ENCODE measurements at regions not wholly inside any gene's neighbourhood (a gene's known extent, or its start where the extent isn't known, plus 50 kb on each side); places are given as distances from the start of the nearest gene placed in this dataset.

- ATAC-seq (ENCODE audit: low read depth), result no peak
- Mint-ChIP-seq H3K27me3 (no peaks in the 10 kb centered on the region), H3K4me3 (no peak overlapping the region), H3K9me3 (ENCODE audit: insufficient read depth) (no peaks in the 10 kb centered on the region), H3K27ac (no peak overlapping the region), H3K4me1 (no peaks in the 10 kb centered on the region)
- Histone ChIP-seq H3K9ac (ENCODE audit: low read length) (no peak overlapping the region), H3K36me3 (replicated peaks in 1 of 2; ENCODE audit: control extremely low read depth in 1 of 2, control insufficient read depth in 1 of 2, extremely low read depth in 1 of 2, insufficient read depth in 2 of 2, low read length in 1 of 2) (no peaks in the 10 kb centered on the region), H2AFZ (ENCODE audit: insufficient read depth, low read depth, low read length, poor library complexity, severe bottlenecking) (no peak overlapping the region), H3K27me3 (replicated peaks in 1 of 4; ENCODE audit: control extremely low read depth in 1 of 4, control insufficient read depth in 3 of 4, insufficient read depth in 4 of 4, low read length in 3 of 4) (no peaks in the 10 kb centered on the region), H3K27ac (ENCODE audit: low read length in 2 of 2) (no peak overlapping the region), H3K9me3 (ENCODE audit: control extremely low read depth in 1 of 3, control insufficient read depth in 2 of 3, insufficient read depth in 1 of 3, low read length in 2 of 3) (peaks cover 0 to 7% (median 0%) of the 10 kb centered on the region in 3 donors), H3K4me1 (ENCODE audit: control insufficient read depth in 2 of 2, insufficient read depth in 2 of 2, low read length in 2 of 2) (no peaks in the 10 kb centered on the region), H3K4me2 (replicated peaks; ENCODE audit: low read depth, low read length, poor library complexity, severe bottlenecking) (no peak overlapping the region), H3K79me2 (ENCODE audit: control insufficient read depth, insufficient read depth, low read length) (no peaks in the 10 kb centered on the region), H4K20me1 (ENCODE audit: control insufficient read depth, insufficient read depth, low read length, poor library complexity, severe bottlenecking) (no peaks in the 10 kb centered on the region), H3K4me3 (ENCODE audit: control extremely low read depth in 1 of 5, extremely low read depth in 1 of 5, insufficient read depth in 1 of 5, low read depth in 2 of 5, low read length in 4 of 5) (no peak overlapping the region)
- 70% methylated on average over 2 of the region's 3 CpGs for WGBS (ENCODE audit: insufficient coverage)
- no peak for TF ChIP-seq CTCF (IDR thresholded peaks at IDR 0.05)
- no peak for TF ChIP-seq EZH2 (IDR thresholded peaks at IDR 0.05; ENCODE audit: borderline replicate concordance, insufficient read depth, low read depth, low read length, poor library complexity, severe bottlenecking)
- intact Hi-C loops (cut with micrococcal nuclease), result no loop called here
- no peak for DNase-seq
- POLR2A ChIA-PET, result no interaction called here
- CTCF ChIA-PET, result no interaction called here
Observed at GRCh38 chr5:53211799-53212198, 102.2 kb upstream of the MOCS2 start.

GRCh38 chr5:53219174-53219573 lies 109.6 kb upstream of the MOCS2 start:
- ATAC-seq (ENCODE audit: low read depth) (no peak), DNase-seq (no peak)
- H3K4me1 ChIP-seq (ENCODE audit: control insufficient read depth in 2 of 2, insufficient read depth in 2 of 2, low read length in 2 of 2), result no peaks in the 10 kb centered on the region
- H3K27me3 ChIP-seq (replicated peaks in 1 of 4; ENCODE audit: control extremely low read depth in 1 of 4, control insufficient read depth in 3 of 4, insufficient read depth in 4 of 4, low read length in 3 of 4), result no peaks in the 10 kb centered on the region
- intact Hi-C loops (cut with micrococcal nuclease), result no loop called here
- ChIA-PET CTCF (no interaction called here), POLR2A (no interaction called here)
- 80% methylated on average over 2 of the region's 6 CpGs for whole genome bisulfite sequencing (ENCODE audit: insufficient coverage)
- no peaks in the 10 kb centered on the region for H3K4me1 Mint-ChIP-seq
- peaks cover 0 to 5% (median 0%) of the 10 kb centered on the region in 3 donors for H3K9me3 ChIP-seq (ENCODE audit: control extremely low read depth in 1 of 3, control insufficient read depth in 2 of 3, insufficient read depth in 1 of 3, low read length in 2 of 3)
- no peaks in the 10 kb centered on the region for H4K20me1 ChIP-seq (ENCODE audit: control insufficient read depth, insufficient read depth, low read length, poor library complexity, severe bottlenecking)
- no peak for TF ChIP-seq CTCF (IDR thresholded peaks at IDR 0.05)
- no peak for TF ChIP-seq EZH2 (IDR thresholded peaks at IDR 0.05; ENCODE audit: borderline replicate concordance, insufficient read depth, low read depth, low read length, poor library complexity, severe bottlenecking)
- no peak overlapping the region for H3K4me3 ChIP-seq (ENCODE audit: control extremely low read depth in 1 of 5, extremely low read depth in 1 of 5, insufficient read depth in 1 of 5, low read depth in 2 of 5, low read length in 4 of 5)
- H3K27me3 Mint-ChIP-seq, result no peaks in the 10 kb centered on the region
- H3K27ac Mint-ChIP-seq, result no peak overlapping the region
- H2AFZ ChIP-seq (ENCODE audit: insufficient read depth, low read depth, low read length, poor library complexity, severe bottlenecking), result no peak overlapping the region
- H3K27ac ChIP-seq (ENCODE audit: low read length in 2 of 2), result no peak overlapping the region
- no peaks in the 10 kb centered on the region for H3K79me2 ChIP-seq (ENCODE audit: control insufficient read depth, insufficient read depth, low read length)
- H3K4me3 Mint-ChIP-seq, result no peak overlapping the region
- H3K4me2 ChIP-seq (replicated peaks; ENCODE audit: low read depth, low read length, poor library complexity, severe bottlenecking), result no peak overlapping the region
- peaks cover 2% of the 10 kb centered on the region for H3K9me3 Mint-ChIP-seq (ENCODE audit: insufficient read depth)
- no peaks in the 10 kb centered on the region for H3K36me3 ChIP-seq (replicated peaks in 1 of 2; ENCODE audit: control extremely low read depth in 1 of 2, control insufficient read depth in 1 of 2, extremely low read depth in 1 of 2, insufficient read depth in 2 of 2, low read length in 1 of 2)
- H3K9ac ChIP-seq (ENCODE audit: low read length), result no peak overlapping the region

Data from B cell (primary cell).